ENCODE measurements at regions not wholly inside any gene's neighbourhood (a gene's known extent, or its start where the extent isn't known, plus 50 kb on each side); places are given as distances from the start of the nearest gene placed in this dataset.

GRCh38 chr7:50207686-50208255 lies 96.7 kb upstream of the IKZF1 start:
- in situ Hi-C loops (cut with MboI; ENCODE audit: low sequenced_read_pairs in 4 of 4) (loop anchor here (10.0 to 25.0 kb wide), 6 partner anchors 205 to 957 kb away; no protein-coding TSS in a partner anchor), intact Hi-C loops (cut with DNase I; ENCODE audit: low total_unique reads) (loop anchor here (5.0 to 10.0 kb wide), 3 partner anchors 207 to 955 kb away; no protein-coding TSS in a partner anchor)
- Histone ChIP-seq H3K9me3 (no peaks in the 10 kb centered on the region), H3K4me1 (no peaks in the 10 kb centered on the region), H3K4me3 (no peak overlapping the region), H3K36me3 (no peaks in the 10 kb centered on the region), H3K27ac (no peak overlapping the region), H3K27me3 (no peaks in the 10 kb centered on the region)
- DNase-seq (no peak), ATAC-seq (no peak)
- TF ChIP-seq POLR2A (IDR thresholded peaks at IDR 0.05) = no peak
- no peak for TF ChIP-seq CTCF (IDR thresholded peaks at IDR 0.05 in 4 of 5, conservative IDR thresholded peaks at IDR 0.05 in 1 of 5)

GRCh38 chr7:50207251-50207564 lies 97.3 kb upstream of the IKZF1 start:
- Histone ChIP-seq H3K4me3 (no peak overlapping the region), H3K27me3 (no peaks in the 10 kb centered on the region), H3K27ac (no peak overlapping the region), H3K36me3 (no peaks in the 10 kb centered on the region), H3K4me1 (no peaks in the 10 kb centered on the region), H3K9me3 (no peaks in the 10 kb centered on the region)
- in situ Hi-C loops (cut with MboI; ENCODE audit: low sequenced_read_pairs in 4 of 4) = loop anchor here (10.0 to 25.0 kb wide), 6 partner anchors 205 to 958 kb away; no protein-coding TSS in a partner anchor
- DNase-seq = no peak
- intact Hi-C loops (cut with DNase I; ENCODE audit: low total_unique reads) = loop anchor here (5.0 to 10.0 kb wide), 3 partner anchors 208 to 955 kb away; no protein-coding TSS in a partner anchor
- ATAC-seq = no peak
- TF ChIP-seq CTCF (IDR thresholded peaks at IDR 0.05 in 4 of 5, conservative IDR thresholded peaks at IDR 0.05 in 1 of 5) = no peak
- no peak for TF ChIP-seq POLR2A (IDR thresholded peaks at IDR 0.05)

GRCh38 chr7:50206453-50207250 lies 97.9 kb upstream of the IKZF1 start:
- no peak for TF ChIP-seq CTCF (IDR thresholded peaks at IDR 0.05 in 4 of 5, conservative IDR thresholded peaks at IDR 0.05 in 1 of 5)
- TF ChIP-seq POLR2A (IDR thresholded peaks at IDR 0.05) = no peak
- no peaks in the 10 kb centered on the region for H3K36me3 ChIP-seq
- DNase-seq (no peak), ATAC-seq (no peak)
- H3K9me3 ChIP-seq = no peaks in the 10 kb centered on the region
- H3K4me3 ChIP-seq = no peak overlapping the region
- H3K27me3 ChIP-seq = no peaks in the 10 kb centered on the region
- in situ Hi-C loops (cut with MboI; ENCODE audit: low sequenced_read_pairs in 4 of 4) (loop anchor here (10.0 to 25.0 kb wide), 6 partner anchors 206 to 958 kb away; no protein-coding TSS in a partner anchor), intact Hi-C loops (cut with DNase I; ENCODE audit: low total_unique reads) (loop anchor here (5.0 to 10.0 kb wide), 3 partner anchors 208 to 956 kb away; no protein-coding TSS in a partner anchor)
- H3K4me1 ChIP-seq = no peaks in the 10 kb centered on the region
- H3K27ac ChIP-seq = no peak overlapping the region

- H3K4me3 ChIP-seq = no peak overlapping the region
- no peaks in the 10 kb centered on the region for H3K27me3 ChIP-seq
- no peaks in the 10 kb centered on the region for H3K4me1 ChIP-seq
- intact Hi-C loops (cut with DNase I; ENCODE audit: low total_unique reads) (loop anchor here (5.0 to 10.0 kb wide), 3 partner anchors 210 to 957 kb away; no protein-coding TSS in a partner anchor), in situ Hi-C loops (cut with MboI; ENCODE audit: low sequenced_read_pairs in 4 of 4) (loop anchor here (10.0 to 25.0 kb wide), 6 partner anchors 207 to 960 kb away; no protein-coding TSS in a partner anchor)
- H3K36me3 ChIP-seq = no peaks in the 10 kb centered on the region
- no peak for TF ChIP-seq CTCF (IDR thresholded peaks at IDR 0.05 in 4 of 5, conservative IDR thresholded peaks at IDR 0.05 in 1 of 5)
- TF ChIP-seq POLR2A (IDR thresholded peaks at IDR 0.05) = no peak
- no peak overlapping the region for H3K27ac ChIP-seq
- ATAC-seq (peak in 1 of 2 donors; percentile 33), DNase-seq (no peak)
- no peaks in the 10 kb centered on the region for H3K9me3 ChIP-seq
Measured at GRCh38 chr7:50205011-50205410, 99.5 kb upstream of the IKZF1 start.
